GM23338 (cell line): ENCODE measurements at regions not wholly inside any gene's neighbourhood (a gene's known extent, or its start where the extent isn't known, plus 50 kb on each side); places are given as distances from the start of the nearest gene placed in this dataset.

Experiments
- ATAC-seq: fragments of 200-7000 bp; cut with Tn5 transposase; 3 replicates; pipeline ENCODE4 v1.9.1; 2020
- DNase-seq: peaks from one replicate; pipeline ENCODE4 v3.0.0-alpha.2; 2015; ENCODE audit warnings: low spot score
- H2AFZ ChIP-seq: fragments of 200-600 bp; sonication (generic); 2 replicates; pipeline ENCODE4 v1.8.0; 2016; ENCODE audit warnings: antibody characterized with exemption, mild to moderate bottlenecking, moderate library complexity
- H3F3A ChIP-seq: fragments of 200-600 bp; sonication (generic); replicated peaks from 2 replicates; pipeline ENCODE4 v1.8.0; 2017; ENCODE audit warnings: antibody characterized with exemption, mixed run types, low read depth
- H3K27ac ChIP-seq: fragments of 200-600 bp; sonication (generic); 2 replicates; pipeline ENCODE4 v1.6.1; 2016; ENCODE audit warnings: low read depth
- H3K27me3 ChIP-seq: fragments of 200-600 bp; sonication (generic); 2 replicates; pipeline ENCODE4 v1.8.0; 2016; ENCODE audit warnings: mild to moderate bottlenecking, mixed run types, moderate library complexity; ENCODE audit not compliant: insufficient read depth
- H3K36me3 ChIP-seq: fragments of 200-600 bp; sonication (generic); 2 replicates; pipeline ENCODE4 v1.8.0; 2016; ENCODE audit warnings: mild to moderate bottlenecking; ENCODE audit not compliant: insufficient read depth
- H3K4me1 ChIP-seq: fragments of 200-600 bp; sonication (generic); 2 replicates; pipeline ENCODE4 v1.8.0; 2016; ENCODE audit warnings: mild to moderate bottlenecking, moderate library complexity; ENCODE audit not compliant: insufficient read depth
- H3K4me2 ChIP-seq: fragments of 200-600 bp; sonication (generic); 2 replicates; pipeline ENCODE4 v1.7.1; 2017; ENCODE audit warnings: mixed run types
- H3K4me3 ChIP-seq: fragments of 200-600 bp; sonication (generic); 2 replicates; pipeline ENCODE4 v1.6.1; 2016; ENCODE audit warnings: mixed run types
- H3K79me2 ChIP-seq: fragments of 200-600 bp; sonication (generic); replicated peaks from 2 replicates; pipeline ENCODE4 v1.8.0; 2017; ENCODE audit warnings: mild to moderate bottlenecking; ENCODE audit not compliant: insufficient read depth
- H3K9me2 ChIP-seq: fragments of 200-600 bp; sonication (generic); 2 replicates; pipeline ENCODE4 v1.8.0; 2017; ENCODE audit not compliant: insufficient read depth
- H4K20me1 ChIP-seq: fragments of 200-600 bp; sonication (generic); replicated peaks from 2 replicates; pipeline ENCODE4 v1.8.0; 2017; ENCODE audit warnings: mild to moderate bottlenecking; ENCODE audit not compliant: insufficient read depth
- H3K27ac Mint-ChIP-seq: 2 replicates; pipeline ENCODE4 v1.8.0; 2020; ENCODE audit warnings: inconsistent platforms, mild to moderate bottlenecking, moderate library complexity, mixed read lengths
- H3K27me3 Mint-ChIP-seq: 3 replicates; pipeline ENCODE4 v1.8.0; 2022; ENCODE audit warnings: low read depth, mild to moderate bottlenecking, moderate library complexity, mixed read lengths, inconsistent platforms; ENCODE audit not compliant: insufficient read depth, poor library complexity
- H3K36me3 Mint-ChIP-seq: 3 replicates; pipeline ENCODE4 v1.8.0; 2021; ENCODE audit warnings: low read depth, mild to moderate bottlenecking, inconsistent platforms, moderate library complexity, mixed read lengths
- H3K4me1 Mint-ChIP-seq: 3 replicates; pipeline ENCODE4 v1.8.0; 2020; ENCODE audit warnings: mild to moderate bottlenecking, inconsistent platforms, mixed read lengths
- H3K4me3 Mint-ChIP-seq: 3 replicates; pipeline ENCODE4 v1.8.0; 2021; ENCODE audit warnings: moderate library complexity, mild to moderate bottlenecking, inconsistent platforms, mixed read lengths
- H3K9me3 Mint-ChIP-seq: 3 replicates; pipeline ENCODE4 v1.8.0; 2020; ENCODE audit warnings: moderate library complexity, mild to moderate bottlenecking, inconsistent platforms, mixed read lengths
- CTCF ChIP-seq, 2 experiments: fragments of 200-600 bp in 1 of 2; sonication (generic) in 1 of 2; conservative IDR thresholded peaks; 2 replicates each; pipeline versions ENCODE4 v1.5.1 to v1.6.1; 2016 to 2017; ENCODE audit warnings: antibody characterized with exemption in 2 of 2, low read depth in 2 of 2, mild to moderate bottlenecking in 2 of 2, moderate library complexity in 1 of 2
- EZH2phosphoT487 ChIP-seq: fragments of 200-600 bp; sonication (generic); IDR thresholded peaks from one replicate; pipeline ENCODE4 v1.8.1; 2018; ENCODE audit warnings: antibody characterized with exemption; ENCODE audit not compliant: unreplicated experiment
- ZNF462 ChIP-seq: fragments of 250-450 bp; sonication (Bioruptor Pico); IDR thresholded peaks from 2 replicates; pipeline ENCODE4 v1.5.0; 2020; ENCODE audit warnings: mild to moderate bottlenecking, moderate library complexity

DNA sequence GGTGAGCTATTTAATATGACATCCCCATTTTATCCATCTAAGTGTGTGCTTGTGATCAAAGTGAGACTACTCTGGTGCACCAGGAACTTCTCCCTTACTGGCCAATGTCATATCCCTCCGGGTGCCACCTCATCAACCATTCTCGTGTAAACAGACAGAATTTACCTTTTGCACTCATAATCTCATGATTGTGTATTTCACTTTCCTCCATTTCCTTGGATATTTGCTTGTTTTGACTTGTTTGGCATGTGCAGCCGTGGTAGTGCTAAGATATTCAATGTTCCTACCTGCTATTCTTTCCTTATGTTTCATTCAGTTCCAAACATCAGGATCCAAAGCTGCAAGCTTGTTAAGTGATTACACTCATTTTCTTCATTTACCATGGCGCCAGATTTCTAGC, 280.5 kb upstream of the SP8 start:
- H2AFZ ChIP-seq: no peak overlapping the region
- no peaks in the 10 kb centered on the region for H4K20me1 ChIP-seq
- no peaks in the 10 kb centered on the region for H3K9me2 ChIP-seq
- Mint-ChIP-seq H3K9me3 (no peaks in the 10 kb centered on the region), H3K27ac (no peak overlapping the region), H3K4me3 (no peak overlapping the region), H3K27me3 (no peaks in the 10 kb centered on the region), H3K4me1 (no peaks in the 10 kb centered on the region; the same call in 2 of the 3 replicates), H3K36me3 (no peaks in the 10 kb centered on the region)
- peaks cover 4% of the 10 kb centered on the region; the same call in 1 of the 2 replicates for H3K4me1 ChIP-seq
- no peak overlapping the region for H3K27ac ChIP-seq
- H3K4me2 ChIP-seq: no peak overlapping the region
- H3F3A ChIP-seq: no peaks in the 10 kb centered on the region
- no peaks in the 10 kb centered on the region for H3K27me3 ChIP-seq
- H3K79me2 ChIP-seq: no peaks in the 10 kb centered on the region
- no peak for DNase-seq
- no peak for TF ChIP-seq CTCF (conservative IDR thresholded peaks at IDR 0.05; ENCODE audit: low read depth in 2 of 2)
- TF ChIP-seq ZNF462 (CRISPR knock-in tag): no peak
- TF ChIP-seq EZH2phosphoT487: no peak
- ATAC-seq: no peak
- H3K4me3 ChIP-seq: no peak overlapping the region
- H3K36me3 ChIP-seq: no peaks in the 10 kb centered on the region

GRCh38 chr7:21070571-21071090, 283.9 kb upstream of the SP8 start:
- no peaks in the 10 kb centered on the region for H3K9me2 ChIP-seq
- H3K4me1 ChIP-seq: peaks cover 15% of the 10 kb centered on the region
- H3K4me3 ChIP-seq: no peak overlapping the region
- TF ChIP-seq EZH2phosphoT487 (no peak), ZNF462 (CRISPR knock-in tag) (no peak)
- no peak overlapping the region for H3K27ac ChIP-seq
- Mint-ChIP-seq H3K4me3 (no peak overlapping the region), H3K36me3 (no peaks in the 10 kb centered on the region), H3K4me1 (peaks cover 6% of the 10 kb centered on the region), H3K9me3 (no peaks in the 10 kb centered on the region), H3K27me3 (no peaks in the 10 kb centered on the region), H3K27ac (no peak overlapping the region)
- DNase-seq (no peak), ATAC-seq (no peak)
- no peak overlapping the region for H3K4me2 ChIP-seq
- no peaks in the 10 kb centered on the region for H3K79me2 ChIP-seq
- no peaks in the 10 kb centered on the region for H3F3A ChIP-seq
- H3K27me3 ChIP-seq: no peaks in the 10 kb centered on the region
- no peaks in the 10 kb centered on the region for H4K20me1 ChIP-seq
- no peak overlapping the region for H2AFZ ChIP-seq
- H3K36me3 ChIP-seq: no peaks in the 10 kb centered on the region
